ENCODE measurements at regions not wholly inside any gene's neighbourhood (a gene's known extent, or its start where the extent isn't known, plus 50 kb on each side); places are given as distances from the start of the nearest gene placed in this dataset.
"Not testable (repeated sequence)": the region's sequence is repeated elsewhere in the genome, so short reads cannot be mapped to it uniquely, and the experiment has no call there.

GRCh38 chr10:64586934-64587503 lies 1065.8 kb downstream of the REEP3 start:
- no peak for DNase-seq (ENCODE audit: low read depth)

GRCh38 chr10:64594072-64594471 lies 1072.9 kb downstream of the REEP3 start:
- no peak for DNase-seq (ENCODE audit: low read depth)

- no peak for DNase-seq (ENCODE audit: low read depth)
These were observed 1077.4 kb downstream of the REEP3 start for GRCh38 chr10:64598600-64598999.

- DNase-seq (ENCODE audit: low read depth): no peak
These were observed 1080.1 kb downstream of the REEP3 start for GRCh38 chr10:64601298-64601697.

- no peak for DNase-seq (ENCODE audit: low read depth)
These were observed 1095.9 kb downstream of the REEP3 start for GRCh38 chr10:64617085-64617484.

- DNase-seq (ENCODE audit: low read depth): no peak
These were observed 1097.9 kb downstream of the REEP3 start for GRCh38 chr10:64619102-64619501.

GRCh38 chr10:64626924-64627323 lies 1105.7 kb downstream of the REEP3 start:
- no peak for DNase-seq (ENCODE audit: low read depth)

- no peak for DNase-seq (ENCODE audit: low read depth)
These were observed 1109.3 kb downstream of the REEP3 start for GRCh38 chr10:64630534-64630933.

- DNase-seq (ENCODE audit: low read depth): no peak
These were observed 1114.7 kb downstream of the REEP3 start for GRCh38 chr10:64635906-64636305.

- DNase-seq (ENCODE audit: low read depth): no peak
These were observed 1115.3 kb downstream of the REEP3 start for GRCh38 chr10:64636461-64636860.

- DNase-seq (ENCODE audit: low read depth): no peak
These were observed 1116.7 kb downstream of the REEP3 start for GRCh38 chr10:64637939-64638338.

GRCh38 chr10:64648915-64649314 lies 1127.7 kb downstream of the REEP3 start:
- no peak for DNase-seq (ENCODE audit: low read depth)

- DNase-seq (ENCODE audit: low read depth): no peak
These were observed 1137.3 kb downstream of the REEP3 start for GRCh38 chr10:64658528-64658927.

GRCh38 chr10:64659311-64659710 lies 1138.1 kb downstream of the REEP3 start:
- no peak for DNase-seq (ENCODE audit: low read depth)

GRCh38 chr10:64682043-64682442 lies 1160.8 kb downstream of the REEP3 start:
- DNase-seq (ENCODE audit: low read depth): no peak

- DNase-seq (ENCODE audit: low read depth): no peak
These were observed 1169.0 kb downstream of the REEP3 start for GRCh38 chr10:64690194-64690593.

- no peak for DNase-seq (ENCODE audit: low read depth)
These were observed 1178.0 kb downstream of the REEP3 start for GRCh38 chr10:64699244-64699643.

GRCh38 chr10:64702086-64702485 lies 1180.9 kb downstream of the REEP3 start:
- DNase-seq (ENCODE audit: low read depth): not testable (repeated sequence)

- no peak for DNase-seq (ENCODE audit: low read depth)
These were observed 1187.9 kb downstream of the REEP3 start for GRCh38 chr10:64708884-64709681.

GRCh38 chr10:64726466-64726865 lies 1205.3 kb downstream of the REEP3 start:
- DNase-seq (ENCODE audit: low read depth): no peak

- DNase-seq (ENCODE audit: low read depth): no peak
These were observed 1209.8 kb downstream of the REEP3 start for GRCh38 chr10:64731016-64731415.

GRCh38 chr10:64732372-64732957 lies 1211.3 kb downstream of the REEP3 start:
- no peak for DNase-seq (ENCODE audit: low read depth)

GRCh38 chr10:64733980-64734379 lies 1212.8 kb downstream of the REEP3 start:
- DNase-seq (ENCODE audit: low read depth): no peak

Data from stimulated activated CD8-positive, alpha-beta memory T cell treated with anti-CD3 and anti-CD28 coated beads, Interleukin-7, amount 100 ng/mL, for 24 hours (primary cell).